ENCODE measurements at regions not wholly inside any gene's neighbourhood (a gene's known extent, or its start where the extent isn't known, plus 50 kb on each side); places are given as distances from the start of the nearest gene placed in this dataset.

GRCh38 chr1:54493608-54494007 is 54.4 kb upstream of the ACOT11 start:
- TF ChIP-seq, protein P1, sequence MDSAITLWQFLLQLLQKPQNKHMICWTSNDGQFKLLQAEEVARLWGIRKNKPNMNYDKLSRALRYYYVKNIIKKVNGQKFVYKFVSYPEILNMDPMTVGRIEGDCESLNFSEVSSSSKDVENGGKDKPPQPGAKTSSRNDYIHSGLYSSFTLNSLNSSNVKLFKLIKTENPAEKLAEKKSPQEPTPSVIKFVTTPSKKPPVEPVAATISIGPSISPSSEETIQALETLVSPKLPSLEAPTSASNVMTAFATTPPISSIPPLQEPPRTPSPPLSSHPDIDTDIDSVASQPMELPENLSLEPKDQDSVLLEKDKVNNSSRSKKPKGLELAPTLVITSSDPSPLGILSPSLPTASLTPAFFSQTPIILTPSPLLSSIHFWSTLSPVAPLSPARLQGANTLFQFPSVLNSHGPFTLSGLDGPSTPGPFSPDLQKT (IDR thresholded peaks at IDR 0.05; ENCODE audit: borderline replicate concordance, low read depth, low read length), result no peak
- TF ChIP-seq, protein P2, sequence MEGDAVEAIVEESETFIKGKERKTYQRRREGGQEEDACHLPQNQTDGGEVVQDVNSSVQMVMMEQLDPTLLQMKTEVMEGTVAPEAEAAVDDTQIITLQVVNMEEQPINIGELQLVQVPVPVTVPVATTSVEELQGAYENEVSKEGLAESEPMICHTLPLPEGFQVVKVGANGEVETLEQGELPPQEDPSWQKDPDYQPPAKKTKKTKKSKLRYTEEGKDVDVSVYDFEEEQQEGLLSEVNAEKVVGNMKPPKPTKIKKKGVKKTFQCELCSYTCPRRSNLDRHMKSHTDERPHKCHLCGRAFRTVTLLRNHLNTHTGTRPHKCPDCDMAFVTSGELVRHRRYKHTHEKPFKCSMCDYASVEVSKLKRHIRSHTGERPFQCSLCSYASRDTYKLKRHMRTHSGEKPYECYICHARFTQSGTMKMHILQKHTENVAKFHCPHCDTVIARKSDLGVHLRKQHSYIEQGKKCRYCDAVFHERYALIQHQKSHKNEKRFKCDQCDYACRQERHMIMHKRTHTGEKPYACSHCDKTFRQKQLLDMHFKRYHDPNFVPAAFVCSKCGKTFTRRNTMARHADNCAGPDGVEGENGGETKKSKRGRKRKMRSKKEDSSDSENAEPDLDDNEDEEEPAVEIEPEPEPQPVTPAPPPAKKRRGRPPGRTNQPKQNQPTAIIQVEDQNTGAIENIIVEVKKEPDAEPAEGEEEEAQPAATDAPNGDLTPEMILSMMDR (tag by site-specific recombination; IDR thresholded peaks at IDR 0.05), result no peak
- TF ChIP-seq ZNF423 (tag by site-specific recombination; IDR thresholded peaks at IDR 0.05), result no peak
- TF ChIP-seq, protein P3, sequence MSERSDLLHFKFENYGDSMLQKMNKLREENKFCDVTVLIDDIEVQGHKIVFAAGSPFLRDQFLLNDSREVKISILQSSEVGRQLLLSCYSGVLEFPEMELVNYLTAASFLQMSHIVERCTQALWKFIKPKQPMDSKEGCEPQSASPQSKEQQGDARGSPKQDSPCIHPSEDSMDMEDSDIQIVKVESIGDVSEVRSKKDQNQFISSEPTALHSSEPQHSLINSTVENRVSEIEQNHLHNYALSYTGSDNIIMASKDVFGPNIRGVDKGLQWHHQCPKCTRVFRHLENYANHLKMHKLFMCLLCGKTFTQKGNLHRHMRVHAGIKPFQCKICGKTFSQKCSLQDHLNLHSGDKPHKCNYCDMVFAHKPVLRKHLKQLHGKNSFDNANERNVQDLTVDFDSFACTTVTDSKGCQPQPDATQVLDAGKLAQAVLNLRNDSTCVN (tag by site-specific recombination; optimal IDR thresholded peaks at IDR 0.05), result no peak
- no peak for TF ChIP-seq ZNF140 (tag by site-specific recombination; IDR thresholded peaks at IDR 0.05)

All from HEK293 (cell line).